Epithelial cell of prostate (primary cell): ENCODE measurements at regions not wholly inside any gene's neighbourhood (a gene's known extent, or its start where the extent isn't known, plus 50 kb on each side); places are given as distances from the start of the nearest gene placed in this dataset.
A peak's percentile ranks its signal among the peaks of the same experiment; 100 is the strongest.

Source experiments
- DNase-seq: peaks from one replicate; pipeline ENCODE4 v3.0.0-alpha.2; 2011; ENCODE audit warnings: low read depth, low spot score
- H3K27ac ChIP-seq: fragments of 450-650 bp; 2 replicates; pipeline ENCODE4 v1.5.1; 2017; ENCODE audit warnings: mild to moderate bottlenecking

DNA sequence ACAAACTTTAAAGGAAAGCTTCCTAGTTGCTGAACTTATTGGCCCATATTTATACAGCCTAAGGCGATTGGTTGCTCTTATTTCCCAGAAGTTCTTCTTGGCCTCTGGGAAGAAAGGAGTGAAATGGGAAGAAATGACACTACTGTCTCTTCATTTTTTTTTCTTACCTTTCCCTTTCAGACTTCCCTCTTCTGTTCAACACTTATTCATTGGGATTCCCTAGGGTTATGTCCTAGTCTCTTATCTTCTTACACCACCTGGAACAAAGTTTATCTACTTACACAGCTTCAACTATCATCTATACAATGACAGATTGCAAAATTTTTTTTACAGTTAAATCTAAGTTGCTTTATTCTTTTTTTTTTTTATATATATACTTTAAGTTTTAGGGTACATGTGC lies 68.0 kb downstream of the SNX12 start:
- DNase-seq = no peak
- no peak overlapping the region for H3K27ac ChIP-seq

DNA sequence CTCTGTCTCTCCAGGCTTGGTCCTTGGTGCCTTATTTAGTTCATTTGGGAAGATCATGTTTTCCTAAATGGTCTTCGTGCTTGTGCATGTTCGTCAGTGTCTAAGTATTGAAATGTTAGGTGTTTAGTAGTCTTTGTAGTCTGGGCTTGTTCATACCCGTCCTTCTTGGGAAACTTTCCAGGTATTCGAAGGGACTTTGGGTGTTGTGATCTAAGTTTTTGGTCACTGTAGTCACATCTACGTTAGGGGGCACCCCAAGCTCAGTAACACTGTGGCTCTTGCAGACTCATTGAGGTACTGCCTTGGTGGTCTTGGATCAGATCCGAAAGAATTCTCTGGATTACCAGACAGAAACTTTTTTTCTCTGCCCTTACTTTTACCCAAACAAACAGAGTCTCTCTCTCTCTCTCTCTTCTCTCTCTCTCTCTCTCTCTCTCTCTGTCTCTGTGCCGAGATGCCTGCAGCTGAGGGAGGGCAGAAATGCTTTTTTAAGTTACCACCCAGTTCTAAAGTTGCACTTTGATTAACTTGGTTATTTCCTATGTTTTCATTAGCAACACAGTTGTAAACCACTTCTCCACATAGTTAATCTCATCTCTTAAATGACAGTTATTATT lies 67.6 kb upstream of the SLC7A3 start:
- H3K27ac ChIP-seq = no peak overlapping the region
- DNase-seq = peak; percentile 49

DNA sequence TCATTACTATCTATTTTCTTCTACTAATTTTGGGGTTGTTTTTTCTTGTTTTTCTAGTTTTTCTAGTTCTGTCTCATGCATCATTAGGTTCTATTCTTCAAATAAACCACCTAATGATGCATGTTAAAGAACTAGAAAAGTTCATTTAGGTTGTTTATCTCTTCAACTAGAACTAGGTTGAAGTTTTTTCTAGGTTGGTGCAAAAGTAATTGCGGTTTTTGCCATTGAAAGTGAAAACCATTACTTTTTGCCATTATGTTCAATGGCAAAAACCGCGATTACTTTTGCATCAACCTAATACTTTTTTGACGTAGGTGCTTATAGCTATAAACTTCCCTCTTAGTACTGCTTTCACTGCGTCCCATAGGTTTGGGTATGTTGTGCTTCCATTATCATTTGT lies 64.4 kb upstream of the SLC7A3 start:
- no peak overlapping the region for H3K27ac ChIP-seq
- DNase-seq = no peak

DNA sequence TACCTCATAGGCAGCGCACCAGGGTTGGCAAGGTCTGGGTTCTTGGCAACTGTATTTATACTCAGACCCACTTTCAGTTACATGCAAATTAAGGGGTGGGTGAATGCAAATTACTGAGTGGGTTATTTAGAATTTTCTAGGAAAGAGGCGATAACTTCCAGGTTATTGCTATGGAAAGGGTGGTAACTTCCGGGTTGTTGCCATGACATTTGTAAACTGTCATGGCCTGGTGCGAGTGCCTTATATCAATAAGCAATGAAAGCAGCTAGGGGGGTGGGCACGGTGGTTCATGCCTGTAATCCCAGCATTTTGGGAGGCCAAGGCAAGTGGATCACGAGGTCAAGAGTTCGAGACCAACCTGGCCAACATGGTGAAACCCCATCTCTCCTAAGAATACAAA lies 57.5 kb upstream of the SLC7A3 start:
- DNase-seq = no peak
- H3K27ac ChIP-seq = no peak overlapping the region
